HG03045 (cell line): ENCODE measurements at regions not wholly inside any gene's neighbourhood (a gene's known extent, or its start where the extent isn't known, plus 50 kb on each side); places are given as distances from the start of the nearest gene placed in this dataset.

Experiments
- ATAC-seq: cut with Tn5 transposase; IDR thresholded peaks from one replicate; pipeline ENCODE4 v1.9.1; 2021; ENCODE audit warnings: mild to moderate bottlenecking, moderate library complexity; ENCODE audit not compliant: unreplicated experiment

DNA sequence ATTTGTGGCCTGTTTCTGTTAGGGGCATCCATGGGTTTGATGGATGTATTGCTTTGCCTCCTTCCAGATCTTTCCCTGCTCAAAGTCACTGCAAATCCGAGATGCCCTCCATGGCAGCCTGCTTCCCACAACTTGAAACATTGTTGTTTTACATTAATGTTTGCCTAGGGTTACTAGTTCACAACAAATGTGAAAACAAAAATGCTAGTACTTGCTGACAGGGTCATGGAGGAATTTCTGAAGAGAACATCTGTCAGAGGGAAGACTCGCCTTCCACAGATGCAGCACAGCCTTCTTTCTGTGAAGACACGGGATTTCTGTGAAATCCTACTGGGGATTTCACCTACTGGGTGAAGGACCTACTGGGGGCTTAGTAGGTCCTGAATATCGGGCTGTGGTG is 260.0 kb upstream of the FN1 start:
- no peak for ATAC-seq

DNA sequence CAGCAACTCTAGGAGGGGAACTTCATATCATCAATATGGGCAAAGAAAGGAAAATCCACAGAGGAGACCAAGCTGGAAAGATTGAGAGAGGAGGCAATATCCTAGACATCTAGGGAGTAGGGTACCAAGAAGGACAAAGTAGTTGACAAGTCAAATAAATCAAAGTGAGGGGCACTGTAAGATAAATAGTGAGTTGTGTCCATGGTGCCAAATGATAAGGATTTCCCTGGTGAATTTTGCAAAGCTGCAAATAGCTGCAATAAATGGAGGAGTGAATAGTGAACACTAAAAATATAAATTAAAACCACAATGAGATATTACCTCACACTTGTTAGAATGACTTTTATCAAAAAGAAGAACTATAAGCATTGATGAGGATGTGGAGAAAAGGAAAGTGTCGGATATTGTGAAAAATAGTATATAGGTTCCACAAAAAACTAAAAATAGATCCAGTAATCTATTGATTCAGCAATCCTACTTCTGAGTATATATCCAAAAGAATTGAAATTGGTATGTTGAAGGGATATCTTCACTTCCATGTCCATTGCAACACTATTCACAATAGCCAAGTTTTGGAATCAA is 258.2 kb upstream of the FN1 start:
- ATAC-seq: no peak

DNA sequence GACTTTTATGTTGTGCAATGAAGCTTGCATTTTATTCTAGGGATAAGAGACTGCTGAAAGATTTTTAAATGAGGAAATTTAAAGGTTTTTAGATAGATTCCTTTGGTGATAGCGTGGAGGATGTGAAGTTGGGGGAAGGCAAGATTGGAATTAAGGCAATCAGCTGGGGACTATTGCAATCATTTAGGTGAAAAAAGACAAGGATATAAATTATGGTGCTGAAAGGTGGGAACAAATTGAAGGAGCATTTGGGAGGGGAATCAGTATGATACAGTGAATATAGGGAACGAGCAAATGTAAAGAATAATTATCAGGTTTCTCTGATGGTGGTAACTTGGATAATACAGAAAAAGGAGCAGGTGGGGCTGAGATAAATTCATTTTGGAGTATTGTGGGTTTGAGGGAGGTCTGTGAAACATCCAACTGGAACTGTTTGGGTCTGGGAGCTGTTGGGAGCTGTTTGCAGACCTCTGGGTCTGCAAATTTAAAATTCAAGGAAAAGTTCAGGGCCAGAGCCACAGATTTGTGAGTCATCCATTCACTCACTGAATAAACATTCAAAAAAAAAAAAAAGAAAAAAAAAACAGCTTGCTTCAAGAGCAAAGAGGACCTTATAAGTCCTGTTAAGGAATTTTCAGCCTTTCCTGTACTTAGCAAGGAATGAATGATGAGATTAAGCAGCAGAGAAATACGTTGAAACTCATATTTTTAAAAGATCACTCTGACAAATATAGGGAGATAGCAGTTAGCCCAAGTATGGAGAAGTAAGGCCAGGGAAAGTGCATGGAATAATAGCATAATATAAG is 257.5 kb upstream of the FN1 start:
- ATAC-seq: no peak

DNA sequence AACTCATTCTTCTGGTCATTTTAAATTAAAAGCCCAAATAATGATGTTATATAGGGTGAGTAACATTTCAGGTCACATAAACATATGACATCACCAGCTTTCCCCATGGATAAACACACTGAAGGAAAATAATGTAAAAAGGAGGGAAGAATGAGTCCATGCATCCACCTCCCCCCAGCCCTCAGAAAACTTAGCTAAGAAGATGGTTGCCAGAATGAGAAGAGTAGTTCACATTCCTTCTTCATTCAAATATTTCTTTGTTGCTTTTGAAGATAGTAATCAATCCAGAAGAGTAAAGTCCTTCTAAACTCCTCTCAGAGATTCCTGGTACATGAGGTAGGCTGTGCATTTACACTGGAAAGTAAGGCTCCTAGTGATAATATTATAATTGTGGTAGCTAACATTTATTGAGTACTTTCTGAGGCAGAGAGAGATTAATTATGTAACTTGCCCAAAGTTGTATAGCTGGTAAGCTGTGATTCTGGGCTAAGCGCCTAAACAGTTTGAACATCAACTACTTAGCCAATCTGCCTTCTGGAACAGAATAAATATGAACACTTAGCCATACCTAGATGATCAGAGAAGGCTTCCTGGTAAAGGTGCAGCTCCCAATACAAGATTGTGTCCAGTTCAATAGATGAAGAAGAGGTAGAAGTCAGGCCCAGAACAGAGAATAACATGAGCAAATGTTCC is 256.7 kb upstream of the FN1 start:
- no peak for ATAC-seq

DNA sequence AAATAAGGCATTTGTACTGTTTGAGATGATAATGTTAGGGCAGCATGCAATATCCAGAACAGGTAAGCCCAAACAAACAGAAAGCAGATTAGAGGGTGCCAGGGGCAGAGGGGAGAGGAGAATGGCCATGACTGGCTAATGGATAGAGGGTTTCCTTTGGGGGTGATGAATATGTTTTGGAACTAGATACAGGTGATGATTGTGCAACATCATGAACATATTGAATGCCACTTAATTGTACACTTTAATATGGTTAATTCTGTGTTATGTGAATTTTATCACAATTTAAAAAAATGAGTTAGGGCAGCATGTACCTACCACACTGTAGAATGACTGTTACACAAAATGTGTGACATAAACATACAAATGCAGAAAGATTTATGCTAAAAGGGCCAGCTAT is 255.5 kb upstream of the FN1 start:
- no peak for ATAC-seq

DNA sequence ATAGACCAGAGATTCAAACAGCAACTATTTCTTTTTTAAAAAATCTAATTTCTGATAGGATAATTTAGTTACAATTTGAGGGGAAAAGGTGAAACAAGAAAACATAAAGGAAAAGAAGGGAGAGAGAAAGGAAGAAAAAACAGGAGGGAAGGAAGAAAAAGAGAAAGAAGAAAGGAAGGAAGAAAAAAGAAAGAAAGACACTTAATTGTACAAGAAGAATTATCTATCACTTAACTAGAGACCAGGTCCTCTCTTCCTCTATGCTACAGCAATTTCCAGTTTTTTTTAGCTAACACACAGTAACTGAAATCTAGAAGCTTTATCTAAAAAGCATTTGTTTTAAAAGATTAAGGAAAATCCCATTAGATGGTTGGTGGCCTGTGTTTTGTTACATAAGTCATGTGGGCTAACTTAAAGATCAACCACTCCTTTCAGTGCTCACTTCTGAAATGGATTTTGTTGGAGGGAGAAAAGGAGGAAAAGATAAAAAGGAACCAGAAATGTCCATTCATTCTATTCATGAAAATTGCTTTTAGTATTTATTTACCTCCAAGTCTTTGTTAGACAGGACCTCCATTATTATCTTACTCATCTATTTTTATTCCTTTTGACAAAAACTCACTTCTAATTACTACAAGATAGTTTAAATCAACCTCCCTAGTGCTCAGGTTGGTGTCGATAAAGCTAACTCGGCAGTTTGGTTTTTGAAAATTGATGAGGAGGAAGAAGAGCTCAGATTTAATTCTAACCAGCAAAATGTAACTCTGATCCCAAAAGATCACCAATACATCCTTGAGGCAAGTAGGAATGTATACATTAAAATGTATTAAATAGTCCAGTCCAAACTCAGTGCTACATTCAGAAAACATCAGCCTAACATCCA is 251.5 kb upstream of the FN1 start:
- ATAC-seq: no peak

DNA sequence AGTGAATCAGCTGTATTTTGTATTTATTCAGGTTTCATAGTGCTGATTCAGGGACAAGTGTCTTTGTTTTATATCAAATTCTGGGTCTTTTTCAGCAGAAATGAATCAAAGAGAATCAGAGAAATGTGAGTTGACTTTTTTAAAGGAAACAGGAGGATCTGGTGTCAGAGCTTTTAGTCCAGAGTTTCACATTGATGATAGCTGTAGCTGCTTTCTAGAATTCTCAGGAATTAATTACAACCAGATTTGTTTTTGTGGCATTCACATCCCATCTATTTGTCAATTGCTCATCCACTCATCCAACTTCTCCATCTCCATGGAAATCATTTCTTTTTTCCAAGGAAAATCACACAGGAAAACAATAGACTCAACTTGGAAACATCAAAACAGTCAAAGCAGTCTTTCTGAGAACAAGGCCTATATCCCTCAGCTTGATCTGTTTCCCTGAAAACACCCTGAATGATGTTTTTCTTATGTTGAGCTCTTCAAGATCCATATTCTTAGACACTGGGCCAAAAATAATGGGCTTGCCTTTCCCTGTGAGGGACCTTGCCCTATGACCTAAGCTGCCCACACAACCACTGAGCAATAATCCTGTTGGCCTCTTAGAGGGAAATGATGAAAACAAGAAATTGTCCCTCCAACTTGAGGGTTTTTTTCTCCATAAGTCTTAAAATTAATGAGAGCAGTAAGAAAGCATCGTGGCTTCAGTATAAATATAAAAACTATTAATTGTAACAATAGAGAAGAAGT is 249.5 kb upstream of the FN1 start:
- ATAC-seq: no peak

DNA sequence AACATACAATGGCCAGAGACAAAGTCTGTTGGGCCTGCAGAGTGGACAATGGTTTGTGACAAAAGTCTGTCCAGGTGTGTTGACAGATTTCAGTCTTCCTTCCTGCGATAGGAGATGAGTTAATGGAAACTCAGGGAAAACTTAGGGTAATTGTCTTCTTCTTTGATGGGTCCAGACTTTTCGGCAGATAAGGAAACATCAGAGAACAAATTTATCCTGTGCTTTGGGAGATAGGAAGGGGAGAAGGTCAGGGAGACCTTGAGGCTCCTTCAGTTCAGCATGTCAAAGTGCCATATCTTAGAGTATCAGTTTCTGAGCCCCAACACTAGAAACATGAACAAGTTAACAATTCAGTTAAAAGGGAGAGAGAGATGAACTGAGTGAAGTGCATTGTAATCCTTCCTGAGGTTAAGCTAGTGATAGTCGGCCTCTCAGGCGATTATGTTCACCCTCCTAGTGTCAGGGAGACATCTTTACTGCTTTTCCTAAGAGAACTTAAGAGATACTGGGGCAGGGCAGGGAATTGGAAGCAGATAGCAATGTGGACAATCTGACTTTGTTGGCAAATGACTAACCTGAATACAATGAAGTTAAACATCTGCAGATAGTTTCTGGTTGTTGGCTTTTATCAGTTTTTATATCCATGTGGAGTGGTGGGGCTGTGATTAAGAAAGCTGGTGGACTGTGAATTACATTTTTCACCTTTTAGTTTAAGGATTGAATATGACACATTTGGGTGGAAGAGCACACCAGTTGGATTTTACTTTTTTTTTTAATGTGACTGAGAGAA is 248.8 kb upstream of the FN1 start:
- ATAC-seq: no peak

DNA sequence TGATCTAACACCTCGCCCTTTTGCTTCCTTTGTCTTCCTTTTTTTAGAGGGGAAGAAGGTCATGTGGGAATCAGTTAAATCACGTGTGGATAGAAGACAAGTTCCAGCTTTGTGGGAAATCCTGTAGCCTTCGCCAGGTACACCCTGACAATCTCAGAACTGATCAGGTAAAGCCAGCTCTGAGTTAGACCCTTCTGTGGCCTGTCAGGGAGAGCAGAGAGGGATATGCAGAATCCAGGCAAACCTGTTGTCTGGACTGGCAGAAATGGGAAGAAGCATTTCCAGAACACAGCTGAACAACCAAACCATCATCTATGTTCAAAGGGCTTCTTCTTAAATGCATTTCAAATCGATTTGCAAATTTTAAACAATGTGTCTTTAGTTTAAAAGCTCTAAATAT is 247.4 kb upstream of the FN1 start:
- ATAC-seq: no peak

DNA sequence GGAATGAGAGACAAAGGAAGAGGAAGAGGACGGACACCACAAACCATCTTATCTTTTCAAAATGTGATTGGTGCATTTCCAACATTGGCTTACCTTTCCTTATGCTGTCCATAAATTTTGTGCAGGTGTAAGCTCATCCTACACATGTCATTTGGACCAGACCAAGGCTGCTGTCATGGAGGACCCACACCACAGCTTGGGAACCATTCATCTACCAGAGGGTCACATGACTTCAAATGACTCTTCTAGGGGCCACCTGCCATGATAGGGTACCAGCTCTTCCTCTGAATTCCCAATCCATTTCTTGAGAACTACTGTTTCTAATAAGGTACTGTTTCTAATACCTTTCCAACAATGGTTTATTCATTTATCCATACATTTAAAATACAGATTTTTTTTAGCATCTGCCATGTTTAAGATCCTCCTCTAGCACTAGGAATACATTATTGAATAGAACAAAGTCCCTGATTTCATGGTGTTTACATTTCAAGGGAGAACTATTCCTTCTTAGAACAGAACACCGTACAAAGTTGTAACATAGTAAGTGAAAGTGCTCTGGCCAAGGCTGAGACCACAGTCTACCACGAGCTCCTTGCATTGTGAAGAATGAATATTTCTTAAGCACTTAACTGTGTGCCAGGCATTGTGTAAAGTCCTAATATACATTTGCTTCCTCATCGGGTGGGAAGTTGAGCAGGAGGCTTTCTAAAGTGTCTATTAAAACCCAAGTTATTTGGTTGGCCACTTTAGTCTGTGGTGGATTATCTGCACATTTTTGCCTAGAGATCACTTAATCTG is 246.1 kb upstream of the FN1 start:
- ATAC-seq: no peak

DNA sequence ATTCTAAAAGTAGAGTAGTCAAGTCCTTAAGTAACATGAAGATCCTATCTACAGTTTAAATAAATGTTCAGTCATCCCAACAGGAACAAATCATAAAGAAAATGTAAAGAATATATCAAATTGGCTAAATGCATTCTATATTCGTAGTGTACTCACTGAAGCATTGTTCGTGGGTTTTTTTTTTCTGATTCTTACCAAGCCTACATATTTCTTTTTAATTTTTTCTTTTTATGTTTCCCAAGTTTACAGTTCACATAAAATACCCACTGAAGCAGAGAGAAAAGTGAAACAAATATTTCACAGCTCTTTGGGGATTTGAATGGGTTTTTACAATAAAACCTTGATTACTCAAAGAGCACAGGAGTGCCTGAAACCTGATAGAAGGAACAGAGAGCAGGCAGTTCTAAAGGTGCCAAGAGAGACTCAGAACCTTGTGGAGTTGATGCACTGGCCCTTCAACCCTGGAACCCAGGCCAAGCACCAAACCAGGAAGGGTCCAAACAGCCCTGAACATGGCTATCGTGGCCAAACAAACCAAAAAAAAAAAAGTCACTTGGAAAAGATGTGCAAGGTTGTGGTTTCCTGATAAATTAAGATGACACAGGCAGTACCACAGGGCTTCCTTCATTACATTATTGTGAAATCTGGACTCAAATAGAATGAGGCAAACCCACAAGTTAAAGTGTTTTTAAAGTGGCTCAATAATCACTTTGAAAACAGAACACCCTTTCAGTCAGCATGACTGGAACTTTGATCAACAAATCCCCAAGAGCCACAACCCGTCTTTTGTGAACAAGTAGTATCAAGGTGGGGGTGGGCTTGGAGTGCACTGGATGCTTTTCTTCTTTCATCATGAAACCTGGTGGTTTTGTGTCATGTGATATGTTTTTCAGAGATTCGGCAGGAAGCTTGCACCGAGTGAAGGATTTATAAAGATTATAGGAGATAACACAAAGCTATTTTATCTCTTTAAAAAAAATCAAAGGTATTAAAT is 245.0 kb upstream of the FN1 start:
- ATAC-seq: no peak

DNA sequence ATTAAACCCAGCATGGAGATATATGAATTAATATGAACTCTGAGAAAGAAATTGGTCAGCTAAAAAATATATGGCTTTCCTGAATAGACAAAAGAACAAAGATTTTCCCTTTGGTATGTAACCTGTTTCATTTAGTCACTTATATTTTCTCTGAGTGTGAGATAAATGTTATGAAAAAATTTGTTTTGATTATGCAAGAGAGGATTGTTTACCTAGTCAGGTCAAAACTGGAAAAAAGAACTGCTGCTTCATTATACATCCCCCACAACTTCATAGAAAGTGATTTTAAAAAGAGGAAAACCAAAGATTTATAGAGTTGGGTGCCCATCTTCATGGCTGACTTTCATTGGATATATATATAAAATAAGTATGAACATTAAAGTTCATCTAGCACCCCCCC is 242.2 kb upstream of the FN1 start:
- no peak for ATAC-seq

DNA sequence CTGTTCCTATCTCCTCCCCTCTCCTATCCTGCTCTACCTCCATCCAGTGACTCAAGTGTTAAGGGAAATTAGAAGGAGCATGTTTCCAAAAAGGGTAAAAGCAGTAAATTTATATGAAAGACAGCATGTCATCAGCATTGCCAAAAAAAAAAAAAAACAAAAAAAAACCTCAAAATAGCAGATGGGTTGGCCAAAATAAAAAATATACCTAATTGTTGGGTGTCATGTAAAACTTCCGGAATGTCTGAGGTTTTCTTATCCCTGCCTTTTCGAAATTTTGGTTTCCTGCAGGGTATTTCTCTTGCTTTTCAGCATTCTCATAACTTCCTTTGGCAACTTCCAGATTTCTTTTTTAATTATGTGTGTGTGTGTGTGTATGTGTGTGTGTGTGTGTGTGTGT is 241.6 kb upstream of the FN1 start:
- no peak for ATAC-seq

DNA sequence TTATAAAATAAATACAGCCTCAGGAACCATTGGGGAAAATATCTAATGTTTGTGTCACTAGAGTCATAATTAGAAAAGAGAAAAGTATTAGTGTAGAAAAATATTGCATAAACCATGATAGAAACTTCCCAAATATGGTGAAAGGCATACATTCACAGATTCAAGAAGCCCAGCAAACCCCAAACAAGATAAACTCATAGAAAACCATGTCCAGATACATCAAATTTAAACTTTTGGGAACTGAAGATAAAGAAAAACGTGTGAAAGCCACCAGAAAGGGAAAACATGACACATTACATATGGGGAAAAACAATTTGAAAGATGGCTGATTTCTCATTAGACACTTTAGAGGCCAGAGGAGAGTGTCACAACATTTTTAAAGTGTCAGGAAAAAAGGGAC is 236.5 kb upstream of the FN1 start:
- no peak for ATAC-seq

DNA sequence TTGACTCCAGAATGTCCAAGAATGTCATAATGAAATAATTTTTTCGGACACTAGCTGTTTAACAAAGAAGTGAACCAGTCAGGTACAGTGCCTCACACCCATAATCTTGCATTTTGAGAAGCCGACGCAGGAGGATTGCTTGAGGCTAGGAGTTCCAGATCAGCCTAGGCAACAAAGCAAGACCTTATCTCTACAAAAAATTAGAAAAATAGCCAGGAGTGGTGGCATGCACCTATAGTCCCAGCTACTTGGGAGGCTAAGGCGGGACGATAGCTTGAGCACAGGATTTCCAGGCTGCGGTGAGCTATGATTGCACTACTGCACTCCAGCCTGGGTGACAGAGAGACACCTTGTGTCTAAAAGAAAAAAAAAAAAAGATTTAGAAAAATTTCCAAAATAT is 235.8 kb upstream of the FN1 start:
- ATAC-seq: no peak

DNA sequence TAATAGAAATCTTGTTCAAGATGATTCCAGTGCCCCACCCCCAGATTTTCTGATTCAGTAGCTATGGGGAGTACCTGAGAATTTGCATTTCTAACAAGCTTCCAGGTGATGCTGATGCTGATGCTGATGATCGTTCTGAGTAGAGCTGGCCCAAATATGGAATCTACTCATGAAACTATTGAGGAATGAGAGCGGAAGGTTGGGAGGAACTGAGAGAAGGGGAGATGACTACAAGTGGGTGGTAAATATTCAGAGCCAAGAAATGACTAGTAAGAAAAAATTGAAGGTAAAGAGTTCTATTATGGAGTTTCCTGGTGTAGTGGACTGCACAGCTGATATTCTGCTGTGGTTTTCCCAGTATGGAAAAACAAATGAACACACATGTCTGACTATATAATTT is 235.4 kb upstream of the FN1 start:
- no peak for ATAC-seq

DNA sequence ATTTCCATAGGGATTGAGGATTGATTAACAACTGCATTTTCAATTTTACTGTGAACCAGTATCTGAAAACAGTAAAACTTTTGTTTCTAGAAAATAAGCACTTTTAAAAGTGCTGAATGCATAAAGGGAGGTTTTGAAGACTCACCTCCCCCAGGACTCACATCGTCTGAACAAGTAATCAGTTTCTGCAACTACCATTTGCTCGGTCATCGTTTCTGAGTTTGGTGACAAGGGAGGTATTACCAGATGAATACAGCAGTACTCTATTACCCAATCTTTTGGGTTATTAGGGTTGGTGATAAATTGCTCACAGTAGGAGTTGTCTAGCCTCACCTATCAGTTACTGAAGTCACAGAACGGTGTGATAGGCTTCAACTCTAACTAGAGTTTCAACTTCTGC is 234.5 kb upstream of the FN1 start:
- no peak for ATAC-seq

DNA sequence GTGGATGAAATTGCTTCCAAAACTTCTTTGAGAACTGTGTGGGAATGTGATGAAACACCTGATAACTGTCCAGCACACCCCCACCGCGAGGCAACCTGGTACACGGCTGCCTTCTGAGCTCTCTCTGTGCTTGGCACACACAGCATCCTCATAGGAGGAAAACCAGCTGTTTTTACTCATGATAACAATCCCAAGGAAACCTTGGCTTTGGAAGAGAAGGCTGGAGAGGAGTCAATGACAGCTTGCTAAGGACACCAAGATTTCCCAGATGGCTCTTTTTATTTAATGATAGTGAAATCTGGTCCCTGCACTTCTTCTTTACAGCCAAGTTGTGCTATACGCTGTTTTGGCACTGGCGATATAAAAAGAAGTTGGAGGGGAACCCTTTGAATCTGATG is 232.5 kb upstream of the FN1 start:
- no peak for ATAC-seq
